GM12878 (cell line): ENCODE measurements at regions not wholly inside any gene's neighbourhood (a gene's known extent, or its start where the extent isn't known, plus 50 kb on each side); places are given as distances from the start of the nearest gene placed in this dataset.

ENCODE experiments used
- ATAC-seq: fragments of 200-7000 bp; cut with Tn5 transposase; 3 replicates; pipeline ENCODE4 v1.9.1; 2020; ENCODE audit warnings: mild to moderate bottlenecking, moderate library complexity
- BruUV-seq: library from RNA; stranded (reverse); fragments of 400-500 nt; replicated peaks from 2 replicates; lab custom pipeline; 2021; lab: Mats Ljungman, UMichigan
- CTCF ChIA-PET: fragments of 300-600 bp; sonication (Branson Sonifier 250); formaldehyde crosslinking; extraction: SDS; loops from one replicate; lab custom pipeline; 2021; ENCODE audit warnings: inconsistent platforms; lab: Yijun Ruan, JAX
- POLR2A ChIA-PET: fragments of 350-600 bp; formaldehyde crosslinking; extraction: SDS; loops from one replicate; lab custom pipeline; 2021; ENCODE audit warnings: inconsistent platforms; lab: Charles Lee
- RAD21 ChIA-PET: fragments of 300-600 bp; sonication (Branson Sonifier 250); formaldehyde crosslinking; loops from one replicate; lab custom pipeline; 2023; ENCODE audit warnings: antibody characterized with exemption; ENCODE audit not compliant: unreplicated experiment; lab: Charles Lee
- SMC1A ChIA-PET: fragments of 300-600 bp; sonication (Branson Sonifier 250); formaldehyde crosslinking; loops from one replicate; lab custom pipeline; 2023; ENCODE audit not compliant: unreplicated experiment, uncharacterized antibody; lab: Charles Lee
- DNase-seq: peaks from one replicate; pipeline ENCODE4 v3.0.0-alpha.2; 2011; ENCODE audit warnings: low read depth, low spot score
- FAIRE-seq: peaks from 3 replicates; lab custom pipeline; 2011; peaks lifted over from hg19 to GRCh38; lab: Jason Lieb, UNC
- H2AFZ ChIP-seq: 2 replicates; pipeline ENCODE4 v1.6.0; 2011; ENCODE audit warnings: low read depth, low read length, control low read depth; ENCODE audit not compliant: control insufficient read depth
- H3K27ac ChIP-seq: 2 replicates; pipeline ENCODE4 v1.5.1; 2011; ENCODE audit warnings: control low read depth; ENCODE audit not compliant: control insufficient read depth, insufficient read depth
- H3K27me3 ChIP-seq, 2 experiments: replicated peaks in 1 of 2; 2 replicates each; pipeline versions ENCODE4 v1.6.0 to v1.6.1; 2011; ENCODE audit warnings: low read length in 1 of 2; ENCODE audit not compliant: control insufficient read depth in 2 of 2, insufficient read depth in 2 of 2
- H3K36me3 ChIP-seq, 2 experiments: 2 replicates each; pipeline ENCODE4 v1.5.1; 2011; ENCODE audit warnings: low read length in 1 of 2; ENCODE audit not compliant: control insufficient read depth in 2 of 2, insufficient read depth in 2 of 2
- H3K4me1 ChIP-seq: 2 replicates; pipeline ENCODE4 v1.6.1; 2011; ENCODE audit warnings: mild to moderate bottlenecking, low read length, moderate library complexity, mixed read lengths; ENCODE audit not compliant: control insufficient read depth, insufficient read depth
- H3K4me2 ChIP-seq: 2 replicates; pipeline ENCODE4 v1.6.0; 2011; ENCODE audit warnings: control low read depth; ENCODE audit not compliant: control insufficient read depth, insufficient read depth
- H3K4me3 ChIP-seq: fragments of 200-600 bp; sonication (generic); 2 replicates; pipeline ENCODE4 v1.5.1; 2016
- H3K79me2 ChIP-seq: 2 replicates; pipeline ENCODE4 v1.6.0; 2011; ENCODE audit warnings: low read length; ENCODE audit not compliant: control insufficient read depth, insufficient read depth
- H3K9ac ChIP-seq: 2 replicates; pipeline ENCODE4 v1.8.0; 2011; ENCODE audit warnings: low read length, control low read depth, mixed read lengths; ENCODE audit not compliant: control insufficient read depth, insufficient read depth
- H3K9me3 ChIP-seq: replicated peaks from 3 replicates; pipeline ENCODE4 v1.5.1; 2011; ENCODE audit warnings: mild to moderate bottlenecking, low read length; ENCODE audit not compliant: control insufficient read depth, insufficient read depth
- H4K20me1 ChIP-seq: 2 replicates; pipeline ENCODE4 v1.6.0; 2011; ENCODE audit not compliant: control insufficient read depth, insufficient read depth
- CBFB ChIP-seq: IDR thresholded peaks from 2 replicates; pipeline ENCODE4 v1.6.1; 2016; ENCODE audit warnings: antibody characterized with exemption, low read depth
- CHD1 ChIP-seq: IDR thresholded peaks from 2 replicates; pipeline ENCODE4 v1.6.1; 2012; ENCODE audit warnings: low read depth, low read length, improper control_type of control experiment
- EGR1 ChIP-seq, 2 experiments: IDR thresholded peaks; 1 replicate in 1 of 2; 2 replicates in 1 of 2; pipeline ENCODE4 v1.6.1; 2011 to 2012; ENCODE audit warnings: low read depth in 2 of 2, low read length in 2 of 2, borderline replicate concordance in 1 of 2, mild to moderate bottlenecking in 1 of 2, moderate library complexity in 1 of 2
- HDAC6 ChIP-seq: fragments of 200-600 bp; sonication (generic); IDR thresholded peaks from one replicate; pipeline ENCODE4 v1.8.0; 2017; ENCODE audit warnings: antibody characterized with exemption; ENCODE audit not compliant: unreplicated experiment
- NBN ChIP-seq: fragments of 450-650 bp; IDR thresholded peaks from 2 replicates; pipeline ENCODE4 v1.6.1; 2016
- POLR2AphosphoS5 ChIP-seq: IDR thresholded peaks from 2 replicates; pipeline ENCODE4 v1.6.1; 2011; ENCODE audit warnings: mild to moderate bottlenecking, low read length, inconsistent platforms
- RBBP5 ChIP-seq: fragments of 200-600 bp; sonication (generic); conservative IDR thresholded peaks from 2 replicates; pipeline ENCODE4 v1.6.1; 2016
- ZBED1 ChIP-seq: IDR thresholded peaks from 2 replicates; pipeline ENCODE4 v1.6.1; 2016; ENCODE audit warnings: borderline replicate concordance
- ZSCAN29 ChIP-seq: fragments of 450-650 bp; IDR thresholded peaks from 2 replicates; pipeline ENCODE4 v1.6.1; 2017; ENCODE audit warnings: mild to moderate bottlenecking, moderate library complexity
- WGBS: methylation state at CpG from one replicate; pipeline ENCODE4 v1.1.6; 2016; ENCODE audit warnings: low lambda C conversion rate; ENCODE audit not compliant: insufficient replicate concordance, insufficient coverage; ENCODE audit errors: missing lambda C conversion rate; 5-methylcytosine and 5-hydroxymethylcytosine counted together
- in situ Hi-C: fragments of 300-500 bp; cut with MboI; formaldehyde crosslinking; loops from 9 replicates; pipeline ENCODE4 v1.14.3; 2018; ENCODE audit warnings: mixed read lengths
- intact Hi-C: fragments of 100-400 bp; cut with micrococcal nuclease; formaldehyde crosslinking; loops from one replicate; pipeline ENCODE4 v1.14.2; 2022; ENCODE audit not compliant: unreplicated experiment
- TF ChIP-seq, protein P1 (sequence below): IDR thresholded peaks from 2 replicates; pipeline ENCODE4 v1.6.1; 2011; ENCODE audit warnings: borderline replicate concordance, low read depth, mild to moderate bottlenecking, moderate library complexity, low read length; ENCODE audit not compliant: insufficient read depth, poor library complexity, severe bottlenecking

DNA sequence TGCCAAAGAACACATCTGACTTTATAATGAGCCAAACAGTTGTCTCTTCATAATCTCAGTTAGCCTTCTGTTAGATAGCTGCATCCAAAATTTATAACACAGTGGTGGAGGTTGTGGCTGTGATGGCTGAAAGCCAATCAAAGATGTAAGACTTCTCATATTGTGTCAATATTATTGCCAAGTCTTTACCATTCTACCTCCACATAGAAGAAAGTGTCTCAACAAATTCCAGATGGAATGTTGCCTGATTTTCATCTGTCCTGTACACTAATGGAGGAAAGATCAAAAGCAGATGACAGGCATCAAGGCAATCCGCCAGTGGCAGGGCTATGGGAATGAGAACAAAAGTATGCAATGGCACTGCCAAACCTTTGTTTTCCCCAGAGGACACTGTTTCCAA, 813.1 kb upstream of the NOVA1 start:
- ChIA-PET SMC1A (no interaction called here), POLR2A (no interaction called here), RAD21 (no interaction called here), CTCF (no interaction called here)
- Histone ChIP-seq H3K9ac (no peak overlapping the region), H3K36me3 (no peaks in the 10 kb centered on the region), H3K4me2 (no peak overlapping the region), H3K27ac (no peak overlapping the region), H3K4me1 (no peaks in the 10 kb centered on the region), H3K9me3 (no peaks in the 10 kb centered on the region), H2AFZ (no peak overlapping the region), H3K27me3 (no peaks in the 10 kb centered on the region), H3K79me2 (no peaks in the 10 kb centered on the region), H3K4me3 (no peak overlapping the region), H4K20me1 (no peaks in the 10 kb centered on the region)
- ATAC-seq: no peak
- WGBS: 5% methylated on average over 1 of the region's 1 CpG
- no peak for TF ChIP-seq EGR1 (IDR thresholded peaks at IDR 0.05; ENCODE audit: borderline replicate concordance in 1 of 2, low read depth in 2 of 2, low read length in 2 of 2)
- no peak for TF ChIP-seq ZSCAN29
- TF ChIP-seq ZBED1: no peak
- no peak for FAIRE-seq
- in situ Hi-C loops (no loop called here), intact Hi-C loops (no loop called here)
- BruUV-seq: no TSS peak
- no peak for DNase-seq

DNA sequence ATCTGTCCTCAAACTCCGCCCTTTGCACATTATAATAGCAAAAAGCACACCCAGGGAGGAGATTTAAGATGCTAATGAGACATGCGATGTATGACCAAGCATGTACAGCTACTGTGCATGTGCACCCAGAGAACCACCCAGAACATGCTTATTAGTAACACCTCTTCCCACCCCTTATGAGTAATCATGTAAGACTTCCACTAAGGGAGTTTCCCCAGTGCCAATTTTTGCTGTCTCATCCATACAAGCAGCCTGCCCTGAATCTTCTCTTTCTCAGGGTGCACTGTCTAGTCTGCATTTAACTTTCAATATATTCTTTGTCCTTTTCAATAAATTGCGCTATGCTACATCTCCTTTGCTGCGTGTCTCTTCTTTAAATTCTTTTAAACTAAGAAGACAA, 830.0 kb upstream of the NOVA1 start:
- CTCF ChIA-PET: no interaction called here
- no peak overlapping the region for H3K4me2 ChIP-seq
- RAD21 ChIA-PET: no interaction called here
- H3K36me3 ChIP-seq: no peaks in the 10 kb centered on the region
- DNase-seq (no peak), ATAC-seq (no peak), FAIRE-seq (no peak)
- H3K4me1 ChIP-seq: no peaks in the 10 kb centered on the region
- no peak overlapping the region for H3K9ac ChIP-seq
- in situ Hi-C loops (no loop called here), intact Hi-C loops (loop anchor here (5.0 kb wide), 1 partner anchor 50 kb away; no protein-coding TSS in a partner anchor)
- WGBS: 36% methylated on average over 4 of the region's 4 CpGs
- H4K20me1 ChIP-seq: no peaks in the 10 kb centered on the region
- H3K4me3 ChIP-seq: no peak overlapping the region
- H3K9me3 ChIP-seq: no peaks in the 10 kb centered on the region
- H2AFZ ChIP-seq: no peak overlapping the region
- POLR2A ChIA-PET: no interaction called here
- no peak overlapping the region for H3K27ac ChIP-seq
- BruUV-seq: no TSS peak
- SMC1A ChIA-PET: no interaction called here
- no peaks in the 10 kb centered on the region for H3K27me3 ChIP-seq
- TF ChIP-seq, protein P1, sequence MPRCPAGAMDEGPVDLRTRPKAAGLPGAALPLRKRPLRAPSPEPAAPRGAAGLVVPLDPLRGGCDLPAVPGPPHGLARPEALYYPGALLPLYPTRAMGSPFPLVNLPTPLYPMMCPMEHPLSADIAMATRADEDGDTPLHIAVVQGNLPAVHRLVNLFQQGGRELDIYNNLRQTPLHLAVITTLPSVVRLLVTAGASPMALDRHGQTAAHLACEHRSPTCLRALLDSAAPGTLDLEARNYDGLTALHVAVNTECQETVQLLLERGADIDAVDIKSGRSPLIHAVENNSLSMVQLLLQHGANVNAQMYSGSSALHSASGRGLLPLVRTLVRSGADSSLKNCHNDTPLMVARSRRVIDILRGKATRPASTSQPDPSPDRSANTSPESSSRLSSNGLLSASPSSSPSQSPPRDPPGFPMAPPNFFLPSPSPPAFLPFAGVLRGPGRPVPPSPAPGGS: no peak
- no peak for TF ChIP-seq POLR2AphosphoS5
- no peak for TF ChIP-seq RBBP5
- TF ChIP-seq HDAC6: no peak
- no peak for TF ChIP-seq NBN
- TF ChIP-seq CHD1: no peak
- no peak for TF ChIP-seq CBFB
- H3K79me2 ChIP-seq: no peaks in the 10 kb centered on the region
